ENCODE measurements at regions not wholly inside any gene's neighbourhood (a gene's known extent, or its start where the extent isn't known, plus 50 kb on each side); places are given as distances from the start of the nearest gene placed in this dataset.

DNA sequence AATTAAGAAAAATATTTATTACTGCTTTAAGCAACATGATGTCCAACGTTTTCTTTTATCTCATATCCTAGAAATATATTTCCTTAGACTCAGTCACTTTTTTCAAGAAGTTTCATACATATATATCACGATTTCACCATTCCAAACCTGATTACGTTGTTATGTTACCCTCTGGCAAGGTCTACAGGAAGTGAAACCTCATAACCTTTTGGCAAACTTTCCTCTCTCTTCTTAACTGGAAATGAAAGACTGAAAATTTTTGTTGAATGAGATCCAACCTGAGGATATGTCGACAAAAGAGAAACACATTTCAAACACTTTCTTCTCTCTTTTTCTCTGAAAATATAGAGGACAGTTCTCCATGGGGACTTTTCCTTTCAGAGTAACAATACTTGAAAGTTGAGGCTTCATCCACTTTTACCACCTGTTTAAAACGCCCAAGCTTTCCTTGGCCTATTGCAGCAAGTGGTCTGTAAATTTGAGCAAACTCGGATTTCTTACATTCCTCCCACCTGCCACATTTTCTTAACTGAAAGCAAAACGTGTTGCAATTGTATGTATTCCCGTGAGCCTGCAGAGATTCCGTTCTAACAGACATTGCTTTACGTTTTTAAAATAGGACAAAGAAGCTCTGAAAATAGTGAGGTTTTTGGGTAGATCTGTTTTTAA lies 298.1 kb downstream of the CETN3 start:
- no peak overlapping the region for H3K4me3 ChIP-seq (replicated peaks; ENCODE audit: low read depth, low read length)
- DNase-seq (ENCODE audit: low read depth), result peak; percentile 94
- TF ChIP-seq, protein P1, sequence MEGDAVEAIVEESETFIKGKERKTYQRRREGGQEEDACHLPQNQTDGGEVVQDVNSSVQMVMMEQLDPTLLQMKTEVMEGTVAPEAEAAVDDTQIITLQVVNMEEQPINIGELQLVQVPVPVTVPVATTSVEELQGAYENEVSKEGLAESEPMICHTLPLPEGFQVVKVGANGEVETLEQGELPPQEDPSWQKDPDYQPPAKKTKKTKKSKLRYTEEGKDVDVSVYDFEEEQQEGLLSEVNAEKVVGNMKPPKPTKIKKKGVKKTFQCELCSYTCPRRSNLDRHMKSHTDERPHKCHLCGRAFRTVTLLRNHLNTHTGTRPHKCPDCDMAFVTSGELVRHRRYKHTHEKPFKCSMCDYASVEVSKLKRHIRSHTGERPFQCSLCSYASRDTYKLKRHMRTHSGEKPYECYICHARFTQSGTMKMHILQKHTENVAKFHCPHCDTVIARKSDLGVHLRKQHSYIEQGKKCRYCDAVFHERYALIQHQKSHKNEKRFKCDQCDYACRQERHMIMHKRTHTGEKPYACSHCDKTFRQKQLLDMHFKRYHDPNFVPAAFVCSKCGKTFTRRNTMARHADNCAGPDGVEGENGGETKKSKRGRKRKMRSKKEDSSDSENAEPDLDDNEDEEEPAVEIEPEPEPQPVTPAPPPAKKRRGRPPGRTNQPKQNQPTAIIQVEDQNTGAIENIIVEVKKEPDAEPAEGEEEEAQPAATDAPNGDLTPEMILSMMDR (IDR thresholded peaks at IDR 0.05; ENCODE audit: low read length, missing control alignments), result no peak

DNA sequence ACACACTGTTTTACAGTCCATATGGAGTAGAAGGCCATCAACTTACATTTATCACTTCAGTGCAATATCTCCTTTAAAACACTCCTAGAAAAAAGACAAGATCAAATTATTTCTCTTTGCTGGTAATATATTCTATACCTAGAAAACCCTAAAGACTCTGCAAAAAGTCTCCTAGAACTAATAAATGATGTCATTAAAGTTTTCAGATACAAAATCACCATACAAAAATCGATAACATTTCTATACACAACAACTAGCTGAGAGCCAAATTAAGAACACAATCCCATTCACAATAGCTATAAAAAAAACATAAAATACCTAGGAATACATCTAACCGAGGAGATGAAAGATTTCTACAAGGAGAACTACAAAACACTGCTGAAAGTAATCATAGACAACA lies 300.3 kb downstream of the CETN3 start:
- no peak overlapping the region for H3K4me3 ChIP-seq (replicated peaks; ENCODE audit: low read depth, low read length)
- TF ChIP-seq, protein P1 (IDR thresholded peaks at IDR 0.05; ENCODE audit: low read length, missing control alignments), result no peak
- no peak for DNase-seq (ENCODE audit: low read depth)

DNA sequence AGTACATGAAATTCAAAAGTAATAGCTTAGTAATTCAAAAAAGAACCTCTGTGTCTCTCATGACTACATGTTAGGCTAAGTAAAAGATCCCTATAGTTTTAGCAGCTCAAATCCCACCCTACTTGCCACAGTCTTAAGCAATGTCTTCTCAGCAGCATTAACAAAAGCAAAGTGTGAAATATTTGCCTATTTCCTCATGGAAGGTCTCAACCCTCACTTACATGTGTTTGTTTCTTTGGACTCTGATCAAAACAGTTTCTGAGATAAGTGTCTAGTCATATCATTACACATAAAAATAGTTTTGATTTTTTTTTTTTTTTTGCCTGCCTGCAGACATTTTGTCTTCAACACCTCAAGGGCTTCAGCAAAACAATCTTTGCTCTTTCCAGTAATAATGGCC lies 310.5 kb downstream of the CETN3 start:
- no peak overlapping the region for H3K4me3 ChIP-seq (replicated peaks; ENCODE audit: low read depth, low read length)
- peak; percentile 54 for DNase-seq (ENCODE audit: low read depth)
- TF ChIP-seq, protein P1 (IDR thresholded peaks at IDR 0.05; ENCODE audit: low read length, missing control alignments), result no peak

DNA sequence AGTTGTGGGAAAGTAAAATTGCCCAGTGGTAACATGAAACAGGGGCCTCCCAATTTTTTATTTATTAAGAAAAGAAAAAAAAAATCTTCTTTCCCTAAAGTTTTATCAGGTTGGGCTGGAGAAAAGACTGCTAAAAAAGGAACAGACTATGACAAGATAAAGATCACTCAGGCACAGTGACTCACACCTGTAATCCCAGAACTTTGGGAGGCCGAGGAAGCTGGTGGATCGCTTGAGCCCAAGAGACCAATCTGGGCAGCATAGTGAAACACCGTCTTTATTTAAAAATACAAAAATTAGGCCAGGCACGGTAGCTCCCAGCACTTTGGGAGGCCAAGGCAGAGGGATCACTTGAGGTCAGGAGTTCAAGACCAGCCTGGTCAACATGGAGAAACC lies 312.5 kb downstream of the CETN3 start:
- TF ChIP-seq, protein P1 (IDR thresholded peaks at IDR 0.05; ENCODE audit: low read length, missing control alignments), result no peak
- no peak for DNase-seq (ENCODE audit: low read depth)
- no peak overlapping the region for H3K4me3 ChIP-seq (replicated peaks; ENCODE audit: low read depth, low read length)

DNA sequence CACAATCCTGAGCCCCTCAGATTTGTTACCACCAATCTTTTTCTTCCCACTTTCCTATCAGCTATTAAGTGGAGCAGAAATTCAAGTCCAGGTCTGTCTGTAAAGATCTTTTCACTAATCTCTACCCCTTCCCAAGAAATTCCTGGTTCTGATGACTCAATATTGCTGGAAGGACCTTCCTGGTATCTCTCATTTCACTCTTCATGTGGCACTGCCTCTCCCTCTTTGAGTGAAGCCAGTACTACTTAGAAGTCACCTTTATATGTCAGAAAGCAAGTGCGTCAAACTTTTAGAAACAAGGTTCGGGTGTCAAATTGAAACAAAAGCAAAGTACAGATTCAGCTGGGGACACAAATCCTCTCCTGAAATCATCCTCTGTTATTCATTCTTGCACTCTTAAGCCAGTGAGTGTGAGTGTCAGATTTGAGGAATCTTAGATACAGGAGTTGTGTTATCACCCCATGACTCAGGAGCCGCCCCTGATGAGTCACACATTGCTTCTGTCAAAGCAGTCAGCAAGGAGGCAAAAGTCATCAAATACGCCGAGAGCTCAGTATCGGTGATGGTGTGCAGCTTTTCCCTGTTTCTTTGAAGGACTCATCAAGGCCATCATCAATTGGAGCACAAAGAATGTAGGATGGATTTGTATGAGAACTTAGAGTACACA lies 313.0 kb downstream of the CETN3 start:
- TF ChIP-seq, protein P1 (IDR thresholded peaks at IDR 0.05; ENCODE audit: low read length, missing control alignments), result no peak
- no peak overlapping the region for H3K4me3 ChIP-seq (replicated peaks; ENCODE audit: low read depth, low read length)
- peak; percentile 77 for DNase-seq (ENCODE audit: low read depth)

DNA sequence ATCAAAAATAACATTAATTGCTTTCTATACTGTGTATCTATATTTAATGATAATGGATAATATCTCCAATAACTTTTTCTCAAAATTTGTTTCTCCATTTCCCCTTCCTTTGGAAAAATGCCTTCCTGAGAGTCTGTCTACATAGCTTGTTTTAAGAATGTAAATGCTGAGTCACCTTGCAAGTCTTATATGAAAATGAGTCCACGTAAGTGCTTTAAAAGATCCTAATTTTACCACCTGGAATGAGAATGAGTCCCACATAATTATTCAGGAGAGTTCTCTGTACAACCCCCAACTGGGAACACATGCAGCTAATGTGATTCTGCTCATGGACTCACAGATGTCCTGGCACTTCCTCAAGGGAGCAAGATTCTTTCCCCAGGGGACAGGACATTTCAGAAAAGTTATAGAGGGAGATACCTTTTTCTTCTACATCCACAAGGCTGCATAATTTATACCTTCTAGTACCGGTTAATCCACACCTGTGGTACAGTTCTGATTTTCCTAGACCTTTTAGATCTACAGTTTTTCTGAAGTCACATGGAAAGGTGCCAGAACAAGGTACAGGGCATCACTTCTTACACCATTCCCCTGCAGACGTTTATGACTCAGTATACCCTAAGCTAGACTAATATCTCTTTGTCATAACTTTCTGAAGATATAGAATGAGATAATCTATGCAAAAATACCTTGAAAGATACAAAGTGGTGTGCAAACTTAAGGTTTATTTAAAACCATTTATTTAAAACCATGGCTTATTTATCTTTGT lies 314.1 kb downstream of the CETN3 start:
- no peak overlapping the region for H3K4me3 ChIP-seq (replicated peaks; ENCODE audit: low read depth, low read length)

More for the DNA sequence above, 314.1 kb downstream of the CETN3 start:
- TF ChIP-seq, protein P1 (IDR thresholded peaks at IDR 0.05; ENCODE audit: low read length, missing control alignments), result no peak
- no peak for DNase-seq (ENCODE audit: low read depth)

Measured in fibroblast of pulmonary artery (primary cell).